Activated CD4-positive, alpha-beta T cell treated with anti-CD3 and anti-CD28 coated beads, Interleukin-2, amount 10 ng/mL, durations not matched to agents 7 days and 5 days (primary cell): ENCODE measurements at regions not wholly inside any gene's neighbourhood (a gene's known extent, or its start where the extent isn't known, plus 50 kb on each side); places are given as distances from the start of the nearest gene placed in this dataset.

ENCODE experiments used
- CTCF ChIA-PET: fragments of 350-600 bp; sonication (Branson Sonifier 250); formaldehyde crosslinking; loops from one replicate; lab custom pipeline; 2021; ENCODE audit warnings: antibody characterized with exemption; lab: Charles Lee
- POLR2A ChIA-PET: fragments of 350-600 bp; sonication (Branson Sonifier 250); formaldehyde crosslinking; loops from one replicate; lab custom pipeline; 2021; ENCODE audit warnings: antibody characterized with exemption; lab: Charles Lee
- DNase-seq: peaks from one replicate; pipeline ENCODE4 v3.0.0-alpha.2; 2020
- H3K27ac Mint-ChIP-seq: one replicate; pipeline ENCODE4 v1.8.0; 2021; ENCODE audit warnings: mild to moderate bottlenecking, moderate library complexity, mixed read lengths
- H3K27me3 Mint-ChIP-seq: one replicate; pipeline ENCODE4 v1.8.0; 2021; ENCODE audit warnings: mixed read lengths
- H3K36me3 Mint-ChIP-seq: one replicate; pipeline ENCODE4 v1.8.0; 2021; ENCODE audit warnings: low read depth, mixed read lengths
- H3K4me1 Mint-ChIP-seq: one replicate; pipeline ENCODE4 v1.8.0; 2021; ENCODE audit warnings: mixed read lengths
- H3K4me3 Mint-ChIP-seq: one replicate; pipeline ENCODE4 v1.8.0; 2021; ENCODE audit warnings: mild to moderate bottlenecking, moderate library complexity, mixed read lengths
- H3K9me3 Mint-ChIP-seq: one replicate; pipeline ENCODE4 v1.8.0; 2021; ENCODE audit warnings: mixed read lengths

GRCh38 chr6:48186746-48187145 lies 75.7 kb upstream of the PTCHD4 start:
- no peak for DNase-seq
- Mint-ChIP-seq H3K9me3 (no peaks in the 10 kb centered on the region), H3K36me3 (no peaks in the 10 kb centered on the region), H3K27me3 (no peaks in the 10 kb centered on the region), H3K4me1 (no peaks in the 10 kb centered on the region), H3K27ac (no peak overlapping the region), H3K4me3 (no peak overlapping the region)
- CTCF ChIA-PET: no interaction called here
- POLR2A ChIA-PET: no interaction called here

DNA sequence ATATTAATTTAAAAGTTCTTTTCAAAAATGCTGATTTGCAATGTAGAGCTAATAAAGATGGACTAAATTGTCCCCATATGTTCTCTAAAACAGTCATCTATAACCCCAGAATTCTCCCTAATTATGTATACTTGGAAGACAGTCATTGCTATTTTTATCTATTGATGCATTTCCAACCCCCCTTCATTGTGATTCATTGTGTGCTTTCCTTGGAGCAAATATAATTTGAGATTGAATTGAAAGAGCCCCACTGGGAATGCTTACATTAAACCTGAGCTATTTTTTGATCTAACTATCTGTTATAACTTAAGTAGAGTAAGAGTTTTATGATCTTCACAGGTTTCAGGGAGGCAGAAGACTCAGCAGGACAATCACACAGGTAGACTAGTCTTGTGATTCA lies 73.7 kb upstream of the PTCHD4 start:
- Mint-ChIP-seq H3K27me3 (no peaks in the 10 kb centered on the region), H3K9me3 (no peaks in the 10 kb centered on the region), H3K4me3 (no peak overlapping the region), H3K4me1 (no peaks in the 10 kb centered on the region), H3K36me3 (no peaks in the 10 kb centered on the region), H3K27ac (no peak overlapping the region)
- no peak for DNase-seq
- CTCF ChIA-PET: no interaction called here
- POLR2A ChIA-PET: no interaction called here

DNA sequence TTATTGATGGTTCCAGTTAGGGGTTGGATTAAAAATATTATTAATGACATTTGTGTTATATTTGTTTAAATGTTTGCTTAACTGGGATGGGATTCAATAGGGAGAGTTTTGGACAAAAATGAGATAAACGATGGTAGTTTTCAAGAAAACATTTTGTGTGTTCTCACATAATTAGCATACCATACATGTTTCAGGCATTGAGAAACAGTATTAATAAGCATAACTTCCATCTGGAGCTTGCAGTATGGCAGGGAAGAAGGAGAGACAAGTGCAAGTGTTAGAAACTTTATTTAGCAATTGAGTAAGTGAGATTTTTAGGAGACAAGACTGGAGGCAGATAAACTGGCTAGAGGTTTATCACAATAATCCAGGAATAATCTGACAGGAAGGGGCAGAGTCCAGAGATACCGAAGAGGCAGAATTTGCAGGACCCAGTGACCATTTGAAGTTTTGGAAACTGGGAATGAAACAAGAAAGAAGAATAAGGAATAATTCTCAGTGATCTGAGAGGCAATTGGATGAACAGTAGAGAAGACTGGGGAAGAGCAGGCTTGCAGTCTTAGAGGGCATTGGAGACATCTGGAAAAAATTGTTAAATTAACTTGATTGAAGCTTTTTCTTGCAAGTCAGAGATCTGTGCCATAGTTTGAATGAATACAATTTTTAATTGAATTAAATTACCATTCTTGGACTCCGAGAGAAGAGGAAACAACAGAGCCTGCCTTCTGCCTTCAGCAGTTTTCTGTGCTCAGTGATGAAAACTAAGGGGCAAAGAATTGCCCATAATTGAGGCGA lies 73.0 kb upstream of the PTCHD4 start:
- Mint-ChIP-seq H3K4me1 (no peaks in the 10 kb centered on the region), H3K27me3 (no peaks in the 10 kb centered on the region), H3K9me3 (no peaks in the 10 kb centered on the region), H3K27ac (no peak overlapping the region), H3K36me3 (no peaks in the 10 kb centered on the region), H3K4me3 (no peak overlapping the region)
- DNase-seq: no peak
- ChIA-PET POLR2A (no interaction called here), CTCF (no interaction called here)

GRCh38 chr6:48183178-48183577 lies 72.2 kb upstream of the PTCHD4 start:
- Mint-ChIP-seq H3K27ac (no peak overlapping the region), H3K4me1 (no peaks in the 10 kb centered on the region), H3K4me3 (no peak overlapping the region), H3K9me3 (no peaks in the 10 kb centered on the region), H3K27me3 (no peaks in the 10 kb centered on the region), H3K36me3 (no peaks in the 10 kb centered on the region)
- ChIA-PET CTCF (no interaction called here), POLR2A (no interaction called here)
- DNase-seq: no peak

DNA sequence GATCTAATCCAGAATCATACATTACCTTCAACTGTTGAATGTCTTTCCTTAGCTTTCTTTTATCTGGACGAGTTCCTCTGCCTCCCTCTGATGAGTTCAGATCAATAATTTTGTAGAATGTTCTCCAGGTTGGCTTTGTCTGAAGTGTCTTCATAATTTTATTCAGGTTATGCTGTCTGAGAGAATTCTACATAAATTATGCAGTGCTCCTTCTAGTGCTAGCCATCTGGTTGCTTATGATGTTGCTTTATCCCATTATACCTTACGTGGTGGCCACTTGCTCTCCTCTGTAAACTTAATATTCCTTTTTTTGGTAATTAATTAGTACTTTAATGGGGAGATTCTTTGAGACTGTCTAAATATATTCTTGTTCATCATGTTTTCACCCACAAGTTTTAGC lies 67.7 kb upstream of the PTCHD4 start:
- Mint-ChIP-seq H3K27me3 (no peaks in the 10 kb centered on the region), H3K9me3 (no peaks in the 10 kb centered on the region), H3K27ac (no peak overlapping the region), H3K4me1 (no peaks in the 10 kb centered on the region), H3K4me3 (no peak overlapping the region), H3K36me3 (no peaks in the 10 kb centered on the region)
- no peak for DNase-seq
- CTCF ChIA-PET: interaction anchor here (0.5 kb wide), 1 partner anchor 17 kb away, joined by 3 read pairs; no protein-coding TSS in a partner anchor
- POLR2A ChIA-PET: no interaction called here

DNA sequence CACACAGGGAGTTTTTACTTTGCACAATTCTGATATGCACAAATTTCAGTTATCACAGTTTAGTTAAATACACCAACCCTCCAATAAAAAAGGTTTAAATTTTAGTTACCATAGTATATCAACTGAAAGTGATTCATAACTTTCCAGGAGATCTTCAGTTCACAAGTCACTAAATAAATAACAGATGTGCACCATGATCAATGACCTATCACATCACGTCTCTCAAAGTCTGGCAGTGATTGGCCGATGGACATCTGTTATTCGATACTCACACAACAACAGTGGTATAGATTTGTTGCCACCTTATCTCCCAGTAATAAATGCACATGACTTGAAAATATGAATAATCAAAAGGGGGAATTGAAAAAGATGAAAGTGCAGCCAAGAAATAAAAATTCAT lies 66.8 kb upstream of the PTCHD4 start:
- ChIA-PET POLR2A (no interaction called here), CTCF (no interaction called here)
- H3K4me1 Mint-ChIP-seq: no peaks in the 10 kb centered on the region
- no peaks in the 10 kb centered on the region for H3K36me3 Mint-ChIP-seq
- H3K27ac Mint-ChIP-seq: no peak overlapping the region
- no peaks in the 10 kb centered on the region for H3K9me3 Mint-ChIP-seq
- no peak for DNase-seq
- no peaks in the 10 kb centered on the region for H3K27me3 Mint-ChIP-seq
- no peak overlapping the region for H3K4me3 Mint-ChIP-seq

DNA sequence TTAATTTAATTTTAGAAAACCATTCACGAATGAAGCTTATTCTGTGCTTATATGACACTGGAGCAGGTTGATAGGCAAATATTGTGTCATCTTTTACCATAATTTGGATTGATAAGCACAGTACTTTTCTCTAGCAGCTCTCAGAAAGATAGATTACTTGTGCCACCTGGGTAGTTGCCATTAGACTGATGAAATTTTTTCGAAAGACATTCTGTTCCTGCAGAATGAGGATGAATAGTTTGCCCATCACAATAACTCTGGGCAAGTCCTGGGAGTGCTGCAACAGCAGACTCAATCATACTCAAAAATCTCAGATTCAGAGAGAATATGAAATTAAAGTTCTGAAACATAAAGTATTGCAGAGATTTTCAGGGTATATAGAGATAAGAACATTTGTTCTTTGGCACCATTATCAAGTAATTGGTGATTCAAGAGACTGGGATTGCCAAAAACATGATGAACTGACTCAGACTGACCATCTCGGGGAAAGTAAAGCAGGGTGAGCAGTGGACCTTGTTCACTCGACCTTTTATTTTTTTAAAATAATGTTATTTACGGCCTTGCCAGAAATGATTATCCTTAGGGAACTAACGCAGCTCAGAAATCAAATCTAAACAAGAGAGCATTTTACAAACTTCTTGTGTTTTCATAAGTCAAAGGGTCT lies 65.8 kb upstream of the PTCHD4 start:
- ChIA-PET CTCF (no interaction called here), POLR2A (no interaction called here)

DNA sequence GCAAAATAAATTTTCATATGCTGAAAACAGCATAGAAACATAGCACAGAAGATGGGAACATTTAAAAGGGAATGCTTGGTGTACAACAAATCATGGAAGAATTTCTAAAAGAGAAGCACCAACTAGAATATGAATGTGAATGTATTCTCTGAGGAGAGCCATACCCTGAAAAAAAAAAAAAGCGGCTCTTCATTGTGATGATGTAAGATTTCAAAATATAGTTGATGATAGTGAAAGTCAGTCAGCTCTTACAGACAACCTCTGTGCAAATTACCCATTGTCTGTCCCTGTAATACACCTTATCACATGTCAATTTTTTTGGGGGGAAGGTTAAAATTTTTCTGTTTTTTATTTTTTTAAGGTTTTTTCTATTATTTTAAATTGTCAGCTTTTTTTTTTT lies 58.6 kb upstream of the PTCHD4 start:
- Mint-ChIP-seq H3K27ac (no peak overlapping the region), H3K36me3 (no peaks in the 10 kb centered on the region), H3K4me1 (no peaks in the 10 kb centered on the region), H3K9me3 (no peaks in the 10 kb centered on the region), H3K4me3 (no peak overlapping the region), H3K27me3 (no peaks in the 10 kb centered on the region)
- ChIA-PET CTCF (no interaction called here), POLR2A (no interaction called here)
- no peak for DNase-seq

More for the DNA sequence above, 65.8 kb upstream of the PTCHD4 start:
- Mint-ChIP-seq H3K4me3 (no peak overlapping the region), H3K27ac (no peak overlapping the region), H3K9me3 (no peaks in the 10 kb centered on the region), H3K4me1 (no peaks in the 10 kb centered on the region), H3K36me3 (no peaks in the 10 kb centered on the region), H3K27me3 (no peaks in the 10 kb centered on the region)
- DNase-seq: no peak
